GM19043 (cell line): ENCODE measurements at regions not wholly inside any gene's neighbourhood (a gene's known extent, or its start where the extent isn't known, plus 50 kb on each side); places are given as distances from the start of the nearest gene placed in this dataset.
"Not testable (repeated sequence)": the region's sequence is repeated elsewhere in the genome, so short reads cannot be mapped to it uniquely, and the experiment has no call there.

Source experiments
- ATAC-seq: cut with Tn5 transposase; IDR thresholded peaks from one replicate; pipeline ENCODE4 v1.9.1; 2021; ENCODE audit warnings: low read depth; ENCODE audit not compliant: unreplicated experiment

DNA sequence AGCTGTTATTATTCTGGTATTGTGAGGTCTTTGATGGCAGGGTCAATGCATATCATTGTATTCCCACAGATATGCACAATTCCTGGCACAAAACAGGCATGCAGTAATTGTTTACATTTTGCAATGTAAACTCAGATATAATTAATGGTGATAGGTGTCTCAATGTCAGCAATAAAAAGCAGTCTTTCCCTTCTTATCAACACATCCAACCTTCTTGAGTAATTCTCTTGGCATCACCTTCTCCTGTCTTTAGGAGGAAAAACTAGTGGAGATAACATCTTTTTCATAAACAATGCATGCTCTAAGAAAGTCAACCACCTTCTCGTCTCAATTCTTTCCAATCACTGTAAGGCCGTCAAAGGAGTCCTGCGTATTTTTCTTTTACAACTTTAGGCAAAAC is 313.3 kb upstream of the GULP1 start:
- no peak for ATAC-seq

DNA sequence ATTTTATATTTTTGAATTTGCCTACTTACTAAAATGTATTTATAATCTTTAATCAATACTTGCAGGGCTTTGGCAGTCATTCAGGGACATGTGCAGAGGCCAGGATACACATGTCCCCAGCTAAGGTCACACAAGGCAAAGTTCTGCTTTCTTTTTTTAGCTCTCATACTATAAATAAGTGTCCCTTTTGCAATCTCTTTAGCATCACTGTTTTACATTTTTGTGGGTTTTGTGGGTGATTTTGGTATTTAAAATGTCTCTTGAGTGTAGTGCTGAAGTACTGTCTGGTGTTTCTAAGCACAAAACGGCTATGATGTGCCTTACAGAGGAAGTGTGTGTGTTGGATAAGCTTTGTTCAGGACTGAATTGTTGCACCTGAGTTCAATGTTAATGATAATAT is 309.0 kb upstream of the GULP1 start:
- peak; percentile 71 for ATAC-seq

DNA sequence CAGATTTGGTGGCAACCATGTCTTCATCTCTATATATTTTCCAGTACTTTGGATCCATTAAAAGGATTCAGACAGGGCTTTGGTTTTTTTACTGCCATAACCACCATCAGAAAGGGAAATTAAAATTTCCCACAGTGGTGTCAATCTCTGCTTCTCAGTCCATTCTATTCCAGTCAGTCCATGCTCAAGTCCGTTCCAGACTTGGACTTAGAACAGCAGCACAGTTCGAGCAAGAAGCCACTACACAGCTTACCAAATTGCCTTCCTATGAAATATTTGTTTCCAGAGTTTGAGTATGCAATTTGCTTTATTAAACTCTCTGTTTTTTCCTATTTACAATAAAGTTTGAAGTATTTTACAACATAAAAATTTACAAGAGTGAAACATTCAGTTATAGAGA is 306.5 kb upstream of the GULP1 start:
- ATAC-seq = no peak

DNA sequence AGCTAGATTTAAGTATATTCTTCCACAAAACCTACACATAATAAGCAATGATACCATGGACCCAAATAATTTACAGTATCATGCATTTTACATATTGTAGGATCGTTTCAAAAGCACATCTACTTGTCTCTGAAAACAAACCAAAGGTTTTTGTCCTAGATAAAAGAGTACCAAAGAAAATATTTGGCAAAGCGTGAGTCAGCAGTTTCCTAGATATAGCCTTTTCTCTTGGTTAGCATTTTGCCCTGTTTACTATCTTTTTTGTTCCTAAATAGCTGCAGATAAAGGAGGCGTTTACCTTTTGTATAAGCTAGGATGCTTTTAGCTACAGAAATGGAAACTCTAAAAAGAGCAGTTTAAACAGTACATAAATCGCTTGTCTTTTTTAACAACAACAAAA is 305.8 kb upstream of the GULP1 start:
- no peak for ATAC-seq

DNA sequence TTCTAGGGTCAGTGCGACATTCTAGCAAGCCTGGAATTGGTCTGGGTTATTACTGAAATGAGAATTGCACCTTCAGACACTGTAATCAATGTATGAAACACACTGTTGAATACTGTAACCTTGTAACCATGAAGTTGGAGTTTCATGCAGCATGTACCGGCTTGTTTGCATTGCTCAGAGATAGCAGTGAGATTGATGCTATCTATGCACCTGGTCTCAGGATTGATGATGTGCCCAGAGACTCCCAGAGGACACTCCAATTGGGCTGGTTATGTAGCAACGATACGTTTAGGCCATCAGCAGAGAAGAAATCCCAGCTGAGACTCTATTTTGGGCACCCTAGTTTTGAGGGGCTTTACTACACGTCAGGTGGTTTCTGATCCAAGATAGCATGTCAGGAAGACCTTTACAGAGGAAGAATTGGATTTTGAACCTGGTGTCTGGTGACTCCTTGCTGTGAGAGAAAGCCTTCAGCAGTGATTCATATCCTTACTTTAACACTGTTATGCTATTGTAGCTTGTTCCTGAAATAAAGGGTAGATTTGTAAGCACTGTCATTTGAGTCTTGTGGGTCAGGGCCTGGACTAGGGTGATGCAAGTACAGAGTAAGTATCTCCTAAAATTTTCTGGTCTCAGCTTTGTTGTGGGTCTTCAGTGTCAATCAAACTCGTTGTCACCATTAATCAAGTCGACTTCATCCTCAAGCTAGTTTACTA is 305.1 kb upstream of the GULP1 start:
- ATAC-seq = no peak

DNA sequence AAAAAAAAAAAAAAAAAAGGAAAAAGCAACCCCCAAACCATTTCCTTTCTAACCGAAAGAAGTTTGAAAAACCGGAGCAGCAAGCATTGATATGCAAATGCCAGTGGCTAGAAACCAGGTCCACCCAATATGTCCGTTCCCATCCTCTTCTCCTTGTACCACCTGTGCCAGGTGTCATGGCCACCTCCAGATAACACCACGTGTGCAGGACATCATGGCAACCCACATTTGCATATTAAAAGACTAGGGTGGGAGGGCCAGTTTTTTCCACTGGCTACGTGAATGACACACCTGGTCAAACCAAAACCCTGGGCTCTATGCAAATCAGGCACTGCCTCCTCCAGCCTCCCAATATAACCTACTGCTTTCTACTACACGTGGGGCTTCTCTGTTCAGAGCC is 303.3 kb upstream of the GULP1 start:
- ATAC-seq = no peak

DNA sequence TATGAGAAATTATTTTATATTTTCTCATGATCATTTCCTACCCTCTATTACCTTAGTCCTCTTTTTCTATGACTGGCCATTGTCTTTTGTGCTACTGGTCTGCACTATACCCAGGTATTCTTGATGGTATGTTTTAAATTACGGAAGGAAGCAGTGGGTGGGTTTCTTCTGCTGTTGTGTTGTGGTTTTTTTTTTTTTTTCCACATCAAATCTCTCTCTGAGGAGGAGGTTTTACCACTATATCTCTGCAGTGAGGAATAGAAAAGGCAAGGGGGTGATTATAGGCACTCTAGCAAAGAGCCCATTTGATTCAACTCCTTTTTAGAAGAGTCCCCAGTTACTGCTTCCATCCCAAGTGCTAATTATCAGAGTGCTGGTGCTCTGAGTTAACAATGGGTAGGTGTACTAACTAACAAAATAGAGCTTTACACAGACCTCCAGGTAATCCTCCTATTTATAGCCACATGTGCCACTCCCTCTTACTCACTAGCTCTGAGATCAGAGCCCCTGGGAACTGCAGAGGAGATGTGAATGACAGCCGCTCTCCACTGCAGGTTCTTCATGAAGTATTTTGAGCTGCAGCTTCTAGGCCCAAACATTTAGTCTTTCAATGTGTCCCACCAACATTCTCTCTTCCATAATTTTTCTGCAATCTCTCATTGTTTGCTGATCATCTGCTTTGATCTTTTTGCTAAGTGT is 301.6 kb upstream of the GULP1 start:
- no peak for ATAC-seq

DNA sequence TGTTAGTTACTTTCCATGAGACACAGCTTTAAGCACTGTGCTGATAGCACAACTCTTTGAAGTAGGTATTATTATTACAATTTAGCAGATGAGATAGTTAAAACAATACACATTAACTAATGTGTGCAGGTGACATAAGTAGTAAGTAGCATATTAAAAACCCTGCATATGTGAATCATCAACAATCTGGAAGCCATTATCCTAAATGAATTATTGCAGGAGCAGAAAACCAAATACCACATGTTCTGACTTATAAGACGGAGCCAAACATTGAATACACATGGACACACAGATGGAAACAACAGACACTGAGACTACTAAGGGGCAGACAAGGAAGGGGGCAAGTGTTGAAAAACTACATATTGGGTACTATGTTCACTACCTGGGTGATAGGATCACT is 300.3 kb upstream of the GULP1 start:
- ATAC-seq = no peak

DNA sequence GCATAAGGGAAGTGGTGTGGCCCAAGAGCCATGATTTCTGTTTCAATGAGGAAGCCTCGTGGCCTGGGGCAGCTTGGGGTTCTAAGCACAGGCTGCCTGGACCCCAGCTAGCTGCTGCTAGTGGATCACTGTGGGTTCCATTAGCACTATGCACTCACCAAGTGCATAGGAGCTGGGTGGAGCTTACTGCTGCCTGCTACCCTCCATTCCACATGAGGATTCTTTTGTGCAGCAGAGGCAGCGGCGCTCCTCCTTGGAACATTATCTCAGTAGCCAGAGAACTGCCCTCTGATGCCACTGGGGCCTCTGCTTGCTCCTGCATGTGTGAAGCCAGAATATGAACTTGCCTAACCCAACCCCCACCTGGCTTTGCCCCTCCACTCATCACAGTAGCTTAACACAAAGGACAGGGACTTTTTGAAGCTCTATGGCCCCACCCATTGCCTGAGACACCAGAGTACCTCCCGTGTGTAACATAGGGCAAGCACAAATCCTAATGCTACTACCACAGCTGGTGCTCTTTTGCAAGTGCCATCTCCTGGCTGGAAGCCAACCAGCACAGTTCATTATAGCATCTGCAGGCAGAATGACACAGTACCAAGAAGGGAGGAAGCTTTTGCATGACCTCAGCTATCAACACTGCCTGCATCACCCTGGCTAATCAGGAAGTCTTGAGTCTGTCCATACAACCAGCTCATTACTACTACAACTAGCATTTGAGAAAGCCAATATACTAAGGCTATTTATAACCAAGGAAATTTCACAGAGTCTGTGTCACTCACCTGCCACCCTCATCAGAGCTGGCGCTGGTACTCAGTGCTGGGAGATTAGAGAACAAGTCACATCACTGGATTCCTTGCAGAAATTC is 297.0 kb upstream of the GULP1 start:
- no peak for ATAC-seq

DNA sequence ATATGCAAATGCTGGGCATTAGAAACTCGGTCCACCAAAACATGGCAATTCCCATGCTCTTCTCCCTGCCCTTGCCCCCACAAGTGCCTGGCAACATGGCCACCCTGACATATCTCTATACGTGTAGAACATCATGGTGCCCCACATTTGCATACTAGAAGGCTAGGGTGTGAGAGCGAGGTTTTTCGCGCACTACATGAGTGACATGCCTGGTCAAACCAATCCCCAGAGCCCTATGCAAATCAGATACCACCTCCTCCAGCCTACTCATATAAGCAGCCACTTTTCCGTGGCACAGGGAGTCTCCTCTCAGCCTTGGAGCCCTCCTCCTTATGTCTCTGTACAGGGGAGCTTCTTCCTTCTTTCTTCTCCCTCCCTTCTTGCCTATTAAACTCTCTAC is 296.1 kb upstream of the GULP1 start:
- ATAC-seq = no peak

DNA sequence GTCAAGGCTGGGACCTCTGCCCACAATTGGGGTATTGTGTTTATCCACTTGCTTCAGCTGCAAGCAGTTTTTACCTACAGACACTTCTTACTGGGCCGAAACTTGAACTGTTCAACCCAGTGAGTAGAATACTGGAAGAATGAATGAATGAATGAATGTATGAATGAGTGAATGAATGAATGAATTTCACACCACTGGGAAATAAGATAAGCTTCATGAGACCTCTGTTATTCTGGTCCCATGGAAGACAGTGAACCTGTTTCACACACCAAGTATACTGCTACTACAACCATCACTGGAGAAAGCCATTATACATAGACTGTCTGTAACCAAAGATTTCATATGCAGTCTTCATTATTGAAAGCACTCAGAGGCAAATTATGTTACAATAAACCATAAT is 295.0 kb upstream of the GULP1 start:
- ATAC-seq = no peak

DNA sequence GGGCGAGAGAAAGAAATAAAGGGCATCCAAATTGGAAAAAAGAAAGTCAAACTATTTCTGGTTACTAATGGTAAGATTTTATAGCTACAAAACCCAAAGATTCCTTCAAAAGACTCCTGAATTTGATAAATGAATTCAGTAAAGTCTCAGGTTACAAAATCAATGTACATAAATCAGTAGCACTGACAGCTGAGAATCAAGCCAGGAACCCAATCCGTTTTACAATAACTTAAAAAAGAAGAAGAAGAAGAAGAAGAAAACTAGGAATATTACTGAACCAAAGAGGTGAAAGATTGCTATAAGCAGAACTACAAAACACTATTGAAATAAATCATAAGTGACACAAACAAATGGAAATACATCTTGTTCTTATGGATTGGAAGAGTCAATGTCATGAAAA is 291.5 kb upstream of the GULP1 start:
- no peak for ATAC-seq

DNA sequence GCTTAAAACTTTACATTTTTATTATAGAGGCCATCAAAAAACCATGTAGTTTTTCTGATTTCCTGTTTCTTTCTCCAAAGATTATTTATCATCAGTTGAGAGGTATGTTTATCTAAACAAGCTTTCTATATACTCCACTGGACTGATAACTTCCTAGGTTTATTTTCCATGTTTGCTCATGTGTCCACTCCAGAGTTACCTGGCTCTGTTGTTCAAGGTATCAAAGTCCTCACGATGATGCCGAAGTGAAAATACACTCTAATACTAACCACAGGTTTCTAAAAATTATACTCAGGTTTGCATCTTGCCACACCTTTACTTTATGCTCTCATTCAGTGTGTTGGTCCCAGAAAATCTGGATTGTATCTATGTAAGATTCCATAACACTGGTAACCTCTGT is 287.9 kb upstream of the GULP1 start:
- ATAC-seq = no peak

DNA sequence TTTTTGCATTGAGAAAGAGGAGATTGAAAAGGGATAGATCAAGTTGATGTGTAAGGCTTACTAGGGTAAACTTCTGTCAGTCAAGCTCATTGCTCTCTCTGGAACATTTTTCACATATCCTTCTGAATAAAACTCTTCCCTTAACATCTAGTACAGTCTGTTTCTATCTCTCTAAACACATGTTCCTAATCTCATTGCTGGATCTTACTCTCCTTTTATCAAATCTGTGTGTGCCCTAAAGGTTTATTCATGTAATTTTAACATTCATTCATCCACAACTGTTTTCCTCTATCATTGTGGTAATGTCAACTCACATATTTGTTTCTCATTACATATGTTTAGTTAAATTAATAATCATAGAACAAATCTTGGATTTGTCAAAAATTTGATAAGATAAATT is 277.9 kb upstream of the GULP1 start:
- no peak for ATAC-seq

DNA sequence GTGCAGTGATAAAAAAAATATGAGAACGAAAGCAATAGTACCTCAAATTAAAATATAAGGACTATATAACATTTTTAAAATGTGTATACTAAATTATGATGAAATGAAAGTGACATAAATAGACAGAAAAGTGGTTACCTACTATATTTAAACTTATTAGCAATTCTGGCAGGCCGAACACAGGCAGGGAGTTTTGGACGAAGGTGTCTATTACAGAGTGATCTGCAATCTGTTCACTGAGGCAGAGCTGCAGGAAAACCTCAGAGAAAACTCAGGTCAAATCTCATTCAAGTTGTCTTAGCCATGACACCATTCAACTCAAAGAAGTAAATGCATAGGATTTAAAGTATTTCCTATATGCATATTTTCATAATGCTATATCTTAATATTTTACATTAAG is 274.8 kb upstream of the GULP1 start:
- no peak for ATAC-seq

DNA sequence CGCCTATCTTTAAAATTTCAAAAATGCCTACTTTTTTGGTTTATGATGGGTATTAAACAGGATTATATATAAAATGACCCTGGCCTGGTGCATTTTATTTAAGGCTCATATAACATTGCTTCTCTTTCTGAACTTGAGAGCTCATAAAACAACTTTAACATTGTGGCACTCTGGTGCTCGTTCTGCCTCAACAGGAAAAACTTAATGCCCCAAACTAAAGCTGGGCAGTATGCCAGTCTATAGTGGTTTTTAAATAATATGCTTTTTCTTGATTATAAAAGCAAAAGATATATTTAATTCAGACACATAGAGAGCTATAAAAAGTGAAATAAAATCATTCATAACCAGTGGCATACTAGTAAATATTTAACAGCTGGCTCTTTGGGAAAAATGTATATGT is 269.3 kb upstream of the GULP1 start:
- no peak for ATAC-seq

DNA sequence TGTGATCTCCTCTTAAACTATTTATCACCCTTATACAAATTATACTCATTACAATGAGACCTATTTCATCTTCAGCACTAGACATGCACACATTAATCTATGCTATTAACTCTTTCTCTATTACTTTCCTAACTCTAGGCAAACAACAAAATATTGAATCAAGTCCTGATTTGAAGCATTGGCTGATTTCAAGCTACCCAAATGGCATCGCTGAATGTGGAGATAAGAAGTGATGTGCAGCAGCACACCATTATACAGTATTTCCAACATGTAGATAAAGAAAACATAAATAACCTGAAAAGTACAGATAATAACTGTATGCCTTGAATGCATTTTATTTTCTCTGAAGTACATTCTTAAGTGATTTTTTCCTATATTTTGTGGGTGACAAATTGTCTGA is 268.6 kb upstream of the GULP1 start:
- ATAC-seq = no peak

DNA sequence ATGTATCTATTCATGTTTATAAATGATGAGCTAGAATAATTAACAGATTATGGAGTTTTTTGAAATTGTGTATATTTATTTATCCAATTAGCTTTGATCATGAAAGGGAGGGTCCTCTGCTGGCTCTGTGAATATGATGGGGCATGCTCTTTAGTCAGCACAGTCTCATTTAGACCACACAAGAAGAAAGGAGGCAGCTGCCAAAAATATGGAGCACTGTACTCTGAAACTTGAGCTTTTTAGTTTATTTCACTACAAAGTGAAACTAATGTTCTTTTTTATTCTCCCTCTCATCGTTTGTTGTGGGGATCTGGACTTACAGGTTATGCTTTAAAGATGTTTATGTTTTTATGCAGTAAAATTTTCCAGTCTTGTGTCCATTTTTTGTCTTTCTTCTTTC is 266.9 kb upstream of the GULP1 start:
- ATAC-seq = no peak

DNA sequence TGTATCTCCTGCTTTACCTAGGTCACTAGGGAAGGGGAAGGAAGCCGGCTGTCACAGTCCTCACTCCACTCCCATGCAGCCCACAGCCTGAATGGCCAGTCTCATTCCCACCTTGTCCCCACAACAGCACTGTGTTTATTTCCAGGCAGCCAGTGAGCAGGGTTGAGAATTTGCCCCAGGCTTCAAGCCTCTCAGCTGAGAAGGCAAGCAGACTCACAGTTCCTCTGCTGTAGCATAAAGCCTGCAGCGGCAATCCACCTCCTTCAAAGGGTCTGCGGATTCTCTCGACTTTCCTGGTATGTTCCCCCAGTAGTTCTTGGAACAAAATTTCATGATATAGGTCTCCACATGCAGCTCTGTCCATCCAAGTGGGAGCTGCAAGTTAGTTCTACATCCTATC is 262.9 kb upstream of the GULP1 start:
- ATAC-seq = no peak

DNA sequence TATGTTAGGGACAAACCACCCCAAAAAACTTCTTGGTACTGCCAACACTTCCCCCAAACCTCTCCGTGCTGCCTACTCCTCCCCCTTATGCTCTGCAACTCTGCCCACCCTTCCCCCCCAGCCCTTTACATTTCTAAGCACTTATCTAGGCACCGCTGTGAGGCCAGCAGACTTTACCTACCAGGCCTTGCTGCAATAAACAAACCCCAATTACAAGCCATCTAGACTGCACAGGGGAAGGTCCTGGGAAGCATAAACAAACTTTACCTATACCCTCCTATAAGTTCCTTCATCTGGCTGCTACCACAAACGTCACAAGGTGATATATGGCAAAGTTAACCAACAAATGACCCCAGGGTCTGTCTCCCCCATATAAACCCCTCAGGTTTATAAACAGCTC is 259.4 kb upstream of the GULP1 start:
- no peak for ATAC-seq

DNA sequence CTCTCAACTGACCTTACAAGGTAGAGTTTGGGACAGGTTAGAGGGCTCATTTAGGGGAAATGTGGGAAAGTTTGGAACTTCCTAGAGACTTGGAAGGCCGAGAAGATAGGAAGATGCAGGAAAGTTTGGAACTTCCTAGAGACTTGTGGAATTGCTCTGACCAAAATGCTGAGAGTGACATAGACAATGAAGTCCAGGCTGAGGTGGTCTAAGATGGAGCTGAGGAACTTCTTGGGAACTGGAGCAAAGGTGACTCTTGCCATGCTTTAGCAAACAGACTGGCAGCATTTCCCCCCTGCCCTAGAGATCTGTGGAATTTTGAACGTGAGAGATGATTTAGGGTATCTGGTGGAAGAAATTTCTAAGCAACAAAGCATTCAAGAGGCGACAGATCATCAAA is 258.9 kb upstream of the GULP1 start:
- ATAC-seq = no peak

DNA sequence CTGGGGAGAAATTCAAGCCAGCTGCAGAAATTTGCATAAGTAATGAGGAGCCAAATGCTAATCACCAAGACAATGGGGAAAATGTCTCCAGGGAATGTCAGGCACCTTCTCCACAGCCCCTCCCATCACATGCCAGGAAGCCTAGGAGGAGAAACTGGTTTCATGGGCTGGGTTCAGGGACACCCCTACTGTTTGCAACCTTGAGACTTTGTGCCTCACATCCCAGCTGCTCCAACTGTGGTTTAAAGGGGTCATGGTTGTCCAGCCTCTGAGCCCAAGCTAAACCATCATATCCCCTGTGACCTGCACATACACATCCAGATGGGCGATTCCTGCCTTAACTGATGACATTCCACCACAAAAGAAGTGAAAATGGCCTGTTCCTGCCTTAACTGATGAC is 258.4 kb upstream of the GULP1 start:
- not testable (repeated sequence) for ATAC-seq
